DMS79 treated with DMSO at 0.1 percent for 48 hours (cell line): ENCODE measurements at regions not wholly inside any gene's neighbourhood (a gene's known extent, or its start where the extent isn't known, plus 50 kb on each side); places are given as distances from the start of the nearest gene placed in this dataset.

Experiments
- DNase-seq: peaks from one replicate; lab custom pipeline; 2025; lab: John Stamatoyannopoulos, UW

GRCh38 chr12:74482115-74482514 is 55.5 kb upstream of the ATXN7L3B start:
- no peak for DNase-seq

- no peak for DNase-seq
Observed at GRCh38 chr12:74483057-74483456, 54.6 kb upstream of the ATXN7L3B start.
